GM21515 (cell line): ENCODE measurements at regions not wholly inside any gene's neighbourhood (a gene's known extent, or its start where the extent isn't known, plus 50 kb on each side); places are given as distances from the start of the nearest gene placed in this dataset.
"Not testable (repeated sequence)": the region's sequence is repeated elsewhere in the genome, so short reads cannot be mapped to it uniquely, and the experiment has no call there.

Experiments used
- ATAC-seq: cut with Tn5 transposase; IDR thresholded peaks from one replicate; pipeline ENCODE4 v1.9.1; 2021; ENCODE audit not compliant: unreplicated experiment

DNA sequence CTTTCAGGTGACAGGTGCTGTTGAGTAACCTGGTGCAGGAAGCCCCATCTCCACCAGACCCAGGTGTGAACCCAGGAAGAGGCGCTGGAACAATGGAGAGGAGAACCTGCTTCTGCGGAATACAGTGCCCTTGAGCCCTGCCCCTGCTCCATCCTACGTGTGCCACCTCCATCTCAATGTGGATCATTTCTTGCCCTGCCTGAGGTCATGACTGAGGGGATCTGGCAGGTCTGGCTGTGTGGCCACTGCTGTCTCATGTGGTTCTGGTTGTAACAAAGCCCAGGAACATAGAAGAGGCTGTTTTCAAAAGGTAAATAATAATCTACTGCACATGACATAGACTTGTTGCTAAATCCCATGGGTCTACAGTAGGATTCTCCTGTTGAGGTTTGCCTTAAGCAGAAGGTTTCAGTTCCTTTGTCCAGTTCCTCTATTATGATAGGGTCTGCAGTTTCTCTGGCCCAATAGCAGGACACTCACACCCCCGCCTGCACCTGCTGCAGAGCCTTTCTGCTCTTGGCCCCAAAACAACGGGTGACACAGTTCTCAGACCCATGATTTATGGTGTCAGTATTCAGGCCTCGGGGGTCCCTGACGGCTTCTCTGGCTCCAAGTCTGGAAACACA, 113.5 kb upstream of the IGLL5 start:
- no peak for ATAC-seq

DNA sequence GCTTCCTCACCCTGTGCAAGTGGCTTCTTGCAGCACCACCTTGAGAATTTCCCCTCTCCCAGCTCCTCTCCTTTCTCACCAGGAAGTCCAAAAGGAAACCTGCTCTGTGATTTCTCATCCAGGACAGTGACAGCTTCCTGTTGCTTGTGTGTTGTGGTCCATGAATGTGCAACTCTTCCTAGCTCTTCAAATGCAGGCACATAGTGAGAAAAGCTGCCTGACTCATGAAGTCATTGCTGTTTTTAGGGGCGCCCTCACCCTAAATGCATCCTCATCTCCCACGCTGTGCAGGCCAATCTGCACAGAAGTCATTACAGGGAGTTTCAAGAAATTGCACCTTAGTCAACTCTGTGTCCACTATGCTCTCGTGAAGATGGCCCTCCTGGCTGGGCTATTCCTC, 112.9 kb upstream of the IGLL5 start:
- not testable (repeated sequence) for ATAC-seq

DNA sequence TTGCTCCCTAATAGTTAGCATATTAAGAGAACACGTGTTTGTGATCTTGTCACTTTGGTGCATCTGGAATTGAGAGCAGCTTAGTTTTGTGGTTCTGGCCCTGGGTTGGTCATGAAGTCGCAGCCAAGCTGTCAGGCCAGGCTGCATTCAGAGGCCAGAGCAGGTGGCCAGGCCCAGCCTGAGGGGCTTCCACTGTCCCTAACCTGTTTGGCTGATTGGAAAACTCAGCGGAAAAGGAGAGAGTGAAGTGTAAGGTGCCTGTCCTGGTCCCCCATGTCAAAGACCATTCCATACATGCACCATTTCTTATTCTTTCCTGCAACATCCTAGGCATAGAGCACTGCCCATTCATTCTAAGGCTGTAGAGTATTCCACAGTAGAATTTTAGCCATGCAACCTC, 111.5 kb upstream of the IGLL5 start:
- ATAC-seq, result no peak

DNA sequence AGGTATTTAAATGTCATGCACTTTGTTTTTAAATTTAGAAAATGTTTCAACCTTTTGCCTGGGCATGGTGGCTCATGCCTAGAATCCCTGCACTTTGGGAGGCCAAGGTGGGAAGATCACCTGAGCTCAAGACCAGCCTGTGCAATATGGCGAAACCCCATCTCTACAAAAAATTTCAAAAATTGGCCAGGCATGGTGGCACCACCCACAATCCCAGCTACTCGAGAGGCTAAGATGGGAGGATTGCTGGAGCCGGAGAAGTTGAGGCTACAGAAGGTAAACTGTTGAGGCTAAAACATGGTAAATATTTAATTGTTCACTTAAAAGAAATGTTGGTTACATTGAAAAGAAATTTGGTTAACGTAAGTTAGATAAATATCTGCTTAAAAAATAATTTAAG, 108.4 kb upstream of the IGLL5 start:
- no peak for ATAC-seq

DNA sequence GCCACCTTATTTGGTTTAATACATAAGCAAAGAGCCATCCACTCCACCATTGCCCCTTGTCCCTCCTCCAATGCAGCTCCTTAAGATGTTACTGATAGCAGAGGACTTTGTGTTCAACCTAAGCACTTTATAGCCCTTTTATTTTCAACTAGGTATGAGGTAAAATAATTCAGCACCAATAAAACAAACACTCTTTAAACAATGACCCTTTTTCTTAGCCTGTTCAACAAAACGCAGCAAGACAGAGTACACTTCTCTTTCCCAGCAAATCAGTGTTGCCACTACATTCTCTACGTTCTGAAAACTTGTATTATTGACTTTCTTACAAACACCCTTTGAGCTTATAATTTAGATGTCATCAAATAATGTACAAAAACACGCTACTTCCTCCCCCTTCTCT, 104.0 kb upstream of the IGLL5 start:
- ATAC-seq, result no peak

DNA sequence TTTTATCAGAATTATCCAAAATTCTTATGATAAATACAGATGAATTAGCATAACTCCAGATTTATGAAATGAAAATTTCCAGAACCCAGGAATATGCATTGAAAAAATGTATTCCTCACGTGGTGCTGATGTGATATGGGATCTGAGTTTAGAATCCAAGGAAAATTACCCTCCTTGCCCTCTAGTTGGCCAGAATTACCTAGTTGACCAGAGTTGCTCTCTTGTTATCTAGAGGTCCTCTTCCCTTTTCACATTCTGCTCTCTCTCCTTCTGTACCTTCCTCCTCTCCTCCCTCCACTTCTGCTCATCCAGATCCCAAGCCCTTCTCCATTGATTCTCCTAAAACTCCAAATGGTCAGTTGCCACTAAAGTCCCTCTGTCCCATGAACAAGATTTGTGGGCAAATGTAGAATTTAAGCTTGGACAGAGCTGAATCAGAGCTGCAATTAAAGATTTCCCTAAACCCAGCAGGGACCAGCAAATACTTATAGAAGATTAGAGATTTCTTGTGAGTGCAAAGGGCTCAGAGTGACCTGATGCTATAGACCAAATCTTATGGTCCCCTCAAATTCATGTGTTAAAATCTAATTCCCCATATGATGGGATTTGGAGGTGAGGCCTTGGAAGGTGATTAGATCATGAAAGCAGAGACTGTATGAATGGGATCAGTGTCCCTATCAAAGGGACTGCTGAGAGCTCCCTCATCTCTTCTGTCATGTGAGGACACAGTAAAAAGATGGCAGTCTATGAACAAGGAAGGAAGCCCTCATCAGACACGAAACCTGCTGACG, 103.2 kb upstream of the IGLL5 start:
- no peak for ATAC-seq

DNA sequence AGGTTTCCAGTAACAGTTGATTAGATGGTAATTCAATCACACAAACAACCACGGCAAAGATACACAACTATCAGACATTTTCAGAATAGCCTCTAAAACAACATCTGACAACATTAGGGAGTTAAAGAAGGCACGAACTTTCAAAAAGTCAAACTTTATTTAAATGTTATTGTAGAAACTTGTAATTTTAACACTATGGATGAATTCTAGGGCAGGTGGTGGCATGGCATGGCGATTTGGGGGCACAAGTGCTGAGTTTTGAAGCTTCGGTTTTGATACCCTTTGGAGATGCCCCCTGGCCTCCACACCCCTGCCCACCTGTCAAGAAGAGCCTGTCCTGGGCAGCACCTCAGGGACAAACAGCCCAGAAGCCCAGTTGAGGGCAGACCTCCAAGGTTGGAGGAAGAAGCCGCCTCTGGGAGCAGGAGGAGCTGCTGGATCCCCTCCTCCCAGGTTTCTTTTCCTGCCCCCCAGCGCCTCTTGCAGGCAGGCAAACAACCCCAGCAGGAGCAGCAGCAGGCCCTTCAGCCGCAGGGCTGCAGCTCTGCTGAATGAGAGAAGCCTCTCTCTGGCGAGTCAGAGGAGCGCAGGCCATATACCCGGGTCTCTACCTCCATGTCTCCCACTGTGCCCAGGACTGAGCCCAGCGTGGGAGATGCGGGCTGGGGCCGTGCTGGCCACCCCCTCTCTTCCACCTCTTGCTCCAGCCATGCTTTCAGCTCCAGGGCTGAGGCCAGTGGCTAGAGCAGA, 102.1 kb upstream of the IGLL5 start:
- ATAC-seq, result no peak

DNA sequence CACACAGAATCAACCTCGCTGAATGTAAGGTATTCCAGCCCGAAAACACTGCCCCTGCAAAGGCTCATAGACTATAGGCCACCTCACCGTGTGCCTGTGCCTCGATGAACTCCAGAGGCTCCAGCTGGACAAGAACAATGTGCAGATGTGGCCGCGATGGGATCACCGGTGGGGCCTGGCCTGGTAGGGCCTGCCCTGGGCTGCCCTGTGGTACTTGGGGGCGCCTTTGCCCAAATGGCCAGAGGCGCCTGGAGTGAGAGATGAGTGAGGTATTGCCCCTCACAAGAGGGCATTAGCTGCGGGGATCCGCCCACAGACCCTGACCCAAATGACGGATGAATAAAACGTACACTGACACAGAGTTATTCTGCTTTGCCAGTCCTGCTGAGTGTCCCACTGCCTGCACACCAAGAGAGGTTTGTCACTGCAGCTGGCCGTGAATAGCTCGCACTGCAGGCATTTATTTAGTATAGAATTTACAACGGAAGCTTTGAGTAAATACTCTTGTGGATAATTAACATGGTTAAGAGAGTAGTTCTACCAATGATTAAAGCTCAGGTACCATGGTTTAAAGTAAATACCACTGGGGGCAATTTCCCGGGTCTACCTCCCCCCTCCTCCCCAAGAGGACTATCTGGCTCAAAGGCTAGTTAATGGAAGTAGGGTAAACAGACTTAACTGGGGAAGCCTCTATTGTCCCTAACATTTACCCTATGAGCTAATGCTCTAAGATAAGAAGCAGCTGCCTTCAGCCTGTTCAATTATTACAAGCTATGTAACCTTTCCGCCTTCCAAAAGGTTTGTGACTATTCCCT, 101.1 kb upstream of the IGLL5 start:
- ATAC-seq, result no peak

DNA sequence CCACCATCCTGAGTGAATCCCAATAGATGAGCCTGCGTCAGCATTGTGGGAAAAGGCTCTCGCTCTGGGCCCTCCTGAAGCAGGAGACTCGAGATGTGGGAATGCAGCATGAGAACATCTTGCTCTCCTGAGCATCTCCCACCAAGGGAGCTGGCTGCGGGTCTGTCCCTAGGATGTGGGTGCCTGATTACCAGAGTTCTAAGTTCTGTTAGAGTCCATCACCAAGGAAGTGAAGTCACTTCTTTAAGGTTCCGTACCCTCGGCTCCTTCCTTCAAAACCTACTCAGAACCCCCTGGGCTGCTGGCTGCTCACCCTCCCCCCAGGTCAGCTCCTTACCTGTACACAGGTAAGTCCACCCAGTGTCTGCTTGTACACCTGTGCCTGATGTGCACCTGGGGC, 100.5 kb upstream of the IGLL5 start:
- no peak for ATAC-seq

DNA sequence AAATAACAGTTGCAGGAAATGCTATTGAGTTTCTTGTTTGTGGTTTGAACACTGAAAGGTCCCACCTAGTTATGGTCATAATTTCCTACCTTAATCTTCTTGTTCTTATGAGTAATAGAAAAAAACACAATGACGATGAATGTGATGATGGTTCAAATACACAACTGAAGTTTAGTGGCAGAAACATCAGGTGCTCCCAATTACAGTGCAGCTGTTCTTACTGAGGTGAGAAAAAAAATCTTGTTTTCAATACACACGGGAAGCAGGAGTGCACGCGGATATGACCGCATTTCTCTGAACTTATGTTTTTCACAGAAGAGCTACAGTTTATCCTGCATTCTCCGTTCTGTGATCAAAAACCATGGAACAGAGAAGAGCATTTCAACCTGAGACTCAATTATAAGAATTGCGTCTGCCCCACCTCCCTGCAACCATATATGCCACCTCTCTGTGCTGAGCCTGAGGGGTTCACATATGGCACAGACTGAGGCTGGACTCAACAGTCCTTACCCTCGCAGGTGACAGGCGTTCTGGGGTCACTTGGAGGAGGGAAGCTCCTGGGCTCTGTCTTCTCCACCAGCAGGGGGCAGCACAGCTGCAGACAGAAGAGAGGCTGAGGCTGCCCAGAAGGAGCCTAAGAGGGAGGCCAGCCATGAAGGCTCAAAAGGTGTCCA, 99.7 kb upstream of the IGLL5 start:
- no peak for ATAC-seq

DNA sequence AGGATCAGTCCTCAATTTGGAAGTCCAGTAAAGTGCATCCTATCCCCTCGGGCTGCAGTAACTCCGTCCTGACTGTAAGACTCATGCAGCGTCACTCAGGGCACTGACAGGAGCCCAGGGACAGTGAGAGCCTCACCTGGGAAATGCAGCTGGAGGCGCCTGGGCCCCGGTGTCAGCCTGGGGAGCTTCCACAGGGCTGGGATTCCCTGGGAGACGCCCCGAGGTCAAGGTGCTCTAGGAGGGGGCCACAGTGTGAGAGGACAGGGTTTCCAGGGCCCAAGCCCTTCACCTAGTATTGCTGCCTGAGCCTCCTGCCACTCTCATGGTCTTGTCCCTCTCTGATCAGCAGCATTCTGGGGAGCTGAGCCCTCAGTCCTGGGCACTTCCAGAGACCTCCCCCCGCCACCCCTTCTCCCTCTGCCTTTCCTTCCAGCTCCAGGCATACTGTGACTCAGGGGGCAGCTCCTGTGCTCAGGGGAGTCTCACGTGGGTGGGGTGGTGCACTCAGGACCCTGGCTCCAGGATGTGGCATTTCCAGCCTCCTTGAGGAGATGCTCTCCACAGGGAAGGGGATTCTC, 99.1 kb upstream of the IGLL5 start:
- no peak for ATAC-seq

DNA sequence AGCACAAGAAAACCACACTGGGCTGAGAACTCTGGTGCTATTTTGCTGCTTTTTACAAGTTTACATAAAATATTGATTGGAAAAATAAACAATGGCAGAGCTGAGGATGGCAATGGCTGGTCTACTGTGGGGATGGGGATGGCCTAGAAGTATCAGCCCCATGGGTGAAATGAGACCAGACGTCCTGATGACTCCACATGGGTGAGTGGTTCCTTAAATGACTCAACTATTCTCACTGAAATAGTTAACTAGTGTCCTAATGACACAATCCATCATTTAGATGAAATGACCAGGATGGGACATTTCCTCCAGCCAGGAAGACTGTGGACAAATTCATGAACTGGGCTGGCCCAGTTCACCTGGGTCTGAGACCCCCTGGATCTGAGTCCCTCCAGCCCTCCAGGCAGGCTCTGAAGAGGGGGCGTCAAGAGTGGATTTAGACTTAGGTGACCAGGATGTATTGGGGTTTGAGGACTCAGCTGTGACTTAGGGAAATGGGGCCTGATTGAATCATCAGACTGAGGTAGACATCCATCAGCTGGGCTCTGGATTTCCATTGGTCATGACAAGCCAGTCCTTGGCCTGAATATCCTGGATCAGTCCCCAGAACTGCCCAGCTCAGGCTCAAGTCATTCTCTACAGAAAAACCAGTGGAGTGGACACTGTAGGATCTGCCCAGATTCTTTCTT, 98.2 kb upstream of the IGLL5 start:
- ATAC-seq, result no peak

DNA sequence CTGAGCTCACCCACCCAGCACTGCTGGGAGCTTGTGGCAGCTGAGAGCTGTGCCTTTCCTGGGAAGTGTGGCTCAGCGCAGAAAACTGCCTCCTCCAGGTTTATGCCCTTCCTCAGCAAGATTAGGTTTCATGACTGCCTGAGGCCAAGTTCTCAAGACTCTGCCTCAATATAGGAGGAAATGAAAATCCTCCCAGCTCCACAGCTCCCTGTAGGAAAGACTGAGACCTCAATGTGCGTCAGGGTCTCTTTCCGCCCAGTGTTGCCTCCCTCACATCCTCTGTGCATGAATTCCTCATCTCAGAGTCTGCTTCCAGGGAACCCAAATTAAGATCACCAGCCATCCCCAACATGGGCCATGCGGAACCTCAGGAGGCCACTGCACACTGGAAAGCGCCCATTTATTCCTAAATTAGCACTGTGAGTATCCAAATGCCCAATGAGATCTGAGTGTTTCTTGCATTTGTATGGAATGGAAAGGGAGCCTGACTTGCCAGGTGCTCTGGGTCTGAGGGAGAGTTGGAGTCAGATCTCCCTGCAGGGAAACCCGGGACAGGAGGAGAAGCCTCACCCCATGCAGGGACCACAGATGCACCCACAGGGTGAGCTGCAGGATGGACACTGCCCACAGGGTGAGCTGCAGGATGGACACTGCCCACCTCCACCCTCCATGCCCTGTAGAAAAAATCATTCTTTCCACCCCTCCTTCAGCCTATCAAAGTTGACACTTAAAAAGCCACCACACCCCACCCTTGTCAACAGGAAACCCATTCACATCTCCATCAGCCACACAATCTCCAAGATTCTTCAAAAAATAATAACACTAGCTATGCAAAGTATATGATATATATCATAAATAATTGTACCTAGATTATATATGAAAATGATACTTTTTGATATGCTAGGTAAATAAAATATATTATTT, 97.4 kb upstream of the IGLL5 start:
- no peak for ATAC-seq

DNA sequence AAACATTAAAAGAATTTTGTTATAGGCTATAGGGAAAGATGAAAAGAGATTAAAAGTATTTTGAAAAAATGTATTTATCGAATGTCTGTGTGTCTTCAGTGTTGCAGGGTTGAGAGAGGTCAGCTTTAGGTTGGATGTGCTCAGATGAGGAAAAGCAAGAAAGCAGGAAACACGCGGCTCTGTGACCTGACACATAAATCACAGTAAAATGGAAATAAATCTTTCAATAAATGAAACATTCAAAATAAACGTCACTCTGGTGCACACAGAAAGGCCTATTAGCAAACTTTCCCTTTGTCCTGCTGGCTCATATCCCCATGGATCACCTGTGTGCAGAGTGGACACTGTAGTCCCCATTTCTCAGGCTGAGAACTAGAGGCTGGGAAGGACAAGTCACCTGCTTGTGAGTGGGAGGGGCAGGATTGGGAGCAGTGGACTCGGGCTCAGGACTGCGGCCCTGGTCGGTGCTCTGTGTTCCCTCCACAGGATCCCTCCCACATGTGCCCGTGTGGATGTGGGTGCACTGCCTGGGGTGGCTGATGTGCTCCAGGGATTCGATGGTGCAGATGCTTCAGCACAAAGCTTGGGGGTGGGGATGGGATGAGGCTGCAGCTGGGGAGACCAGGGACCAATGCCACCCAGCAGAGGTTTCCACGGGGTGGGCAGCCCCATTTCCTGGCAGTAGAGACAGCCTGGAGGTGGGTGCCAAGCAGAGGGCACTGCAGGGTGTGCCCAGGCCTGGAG, 96.0 kb upstream of the IGLL5 start:
- no peak for ATAC-seq

DNA sequence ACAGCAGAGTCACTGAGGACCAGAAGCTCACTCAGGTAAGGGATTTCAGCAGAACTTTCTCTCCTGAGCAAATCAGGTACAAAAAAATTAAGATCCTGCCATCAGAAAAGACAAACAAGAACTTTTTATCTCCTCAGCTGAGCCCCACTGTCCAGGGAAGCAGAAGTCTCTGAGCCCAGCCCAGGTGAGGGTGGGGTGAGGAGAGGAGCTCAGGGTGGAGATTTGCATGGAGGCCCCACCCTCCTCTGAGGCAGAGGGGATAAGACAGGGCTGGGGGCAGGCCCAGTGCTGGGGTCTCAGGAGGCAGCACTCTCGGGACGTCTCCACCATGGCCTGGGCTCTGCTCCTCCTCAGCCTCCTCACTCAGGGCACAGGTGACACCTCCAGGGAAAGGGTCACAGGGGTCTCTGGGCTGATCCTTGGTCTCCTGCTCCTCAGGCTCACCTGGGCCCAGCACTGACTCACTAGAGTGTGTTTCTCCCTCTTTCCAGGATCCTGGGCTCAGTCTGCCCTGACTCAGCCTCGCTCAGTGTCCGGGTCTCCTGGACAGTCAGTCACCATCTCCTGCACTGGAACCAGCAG, 95.3 kb upstream of the IGLL5 start:
- ATAC-seq, result not testable (repeated sequence)

DNA sequence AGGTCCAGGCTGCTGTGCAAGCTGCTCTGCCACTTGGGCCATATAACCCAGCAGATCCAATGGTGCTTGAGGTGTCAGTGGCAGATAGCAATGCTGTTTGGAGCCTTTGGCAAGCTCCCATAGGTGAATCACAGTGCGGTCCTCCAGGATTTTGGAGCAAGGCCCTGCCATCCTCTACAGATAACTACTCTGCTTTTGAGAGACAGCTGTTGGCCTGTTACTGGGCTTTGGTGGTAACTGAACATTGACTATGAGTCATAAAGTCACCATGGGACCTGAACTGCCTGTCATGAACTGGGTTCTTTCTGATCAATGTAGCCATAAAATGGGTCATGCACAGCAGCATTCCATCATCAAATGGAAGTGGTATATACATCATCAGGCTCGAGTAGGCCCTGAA, 92.0 kb upstream of the IGLL5 start:
- ATAC-seq, result not testable (repeated sequence)

DNA sequence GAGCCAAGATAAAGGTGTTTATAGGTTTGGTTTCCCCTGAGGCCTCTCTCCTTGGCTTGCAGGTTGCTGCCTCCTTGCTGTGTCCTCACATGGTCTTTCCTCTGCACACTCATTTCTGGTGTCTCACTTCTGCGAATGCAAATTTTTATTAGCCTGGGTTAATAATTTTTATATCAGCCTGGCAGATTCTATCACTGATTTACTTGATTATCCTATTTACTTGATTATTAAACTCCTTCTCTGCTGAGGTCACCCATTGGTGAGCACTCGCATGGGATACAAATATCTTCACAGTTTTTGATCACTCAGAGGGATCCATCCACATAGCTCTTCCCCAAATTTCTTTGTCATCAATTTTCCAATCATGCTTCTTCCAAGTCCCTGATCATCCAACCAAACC, 90.9 kb upstream of the IGLL5 start:
- ATAC-seq, result no peak

DNA sequence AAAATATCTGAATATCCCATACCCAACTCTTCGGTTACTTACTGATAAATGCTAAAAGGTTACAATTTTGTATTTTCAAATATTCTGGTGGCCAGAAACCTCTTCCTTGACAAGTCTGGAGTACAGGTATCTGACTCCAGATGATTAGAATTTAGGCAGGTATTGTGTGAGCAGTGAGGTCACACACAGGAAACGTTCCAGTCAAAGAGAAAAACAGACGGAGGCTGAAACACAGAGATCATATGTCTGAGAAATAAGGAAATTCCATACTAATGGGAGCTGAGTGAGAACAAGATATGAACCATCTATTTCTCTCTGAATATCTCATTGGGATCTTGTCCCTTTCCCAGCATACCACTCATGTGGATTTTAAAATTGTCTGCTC, 89.4 kb upstream of the IGLL5 start:
- no peak for ATAC-seq
